ENCODE measurements at regions not wholly inside any gene's neighbourhood (a gene's known extent, or its start where the extent isn't known, plus 50 kb on each side); places are given as distances from the start of the nearest gene placed in this dataset.
"Not testable (repeated sequence)": the region's sequence is repeated elsewhere in the genome, so short reads cannot be mapped to it uniquely, and the experiment has no call there.

DNA sequence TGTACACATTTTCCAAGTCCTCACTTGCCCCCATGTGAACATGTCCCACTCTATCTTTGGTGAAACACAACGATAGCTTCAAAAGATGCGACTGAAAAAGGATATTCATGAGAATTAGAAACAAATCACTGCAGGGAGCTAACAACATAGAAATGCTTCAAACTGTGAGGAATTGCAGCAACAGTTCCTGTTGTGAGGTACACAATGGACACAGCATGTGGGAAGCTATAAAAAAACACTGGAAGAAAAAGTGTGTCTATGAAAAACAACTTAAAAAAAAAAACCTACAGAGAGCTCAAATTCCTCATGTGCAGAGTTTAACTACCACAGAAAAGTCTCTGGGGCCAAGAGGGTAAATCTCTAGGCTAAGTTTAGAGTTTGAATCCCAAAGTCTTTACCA, 51.6 kb upstream of the BLTP1 start:
- no peak for DNase-seq (ENCODE audit: low read depth in 1 of 2, low spot score in 1 of 2)

DNA sequence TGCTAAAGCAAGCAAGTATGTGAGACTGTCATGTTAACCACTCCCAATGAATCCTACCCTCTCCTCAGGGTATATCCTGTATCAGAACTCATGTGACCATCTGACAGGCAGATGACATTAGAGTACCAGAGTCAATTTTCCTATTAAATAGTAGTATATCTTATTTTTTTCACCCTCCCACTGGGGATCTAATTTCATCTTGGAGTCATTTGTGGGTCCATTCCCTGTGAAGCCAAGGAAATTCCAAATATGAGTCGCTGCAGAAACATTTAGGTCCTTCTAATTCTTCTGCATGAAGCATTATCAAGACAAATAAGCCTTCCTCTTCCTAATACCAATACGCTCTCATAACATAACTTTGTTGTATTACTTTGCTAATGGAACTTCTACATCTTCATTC, 52.2 kb upstream of the BLTP1 start:
- DNase-seq (ENCODE audit: low read depth in 1 of 2, low spot score in 1 of 2) = no peak

DNA sequence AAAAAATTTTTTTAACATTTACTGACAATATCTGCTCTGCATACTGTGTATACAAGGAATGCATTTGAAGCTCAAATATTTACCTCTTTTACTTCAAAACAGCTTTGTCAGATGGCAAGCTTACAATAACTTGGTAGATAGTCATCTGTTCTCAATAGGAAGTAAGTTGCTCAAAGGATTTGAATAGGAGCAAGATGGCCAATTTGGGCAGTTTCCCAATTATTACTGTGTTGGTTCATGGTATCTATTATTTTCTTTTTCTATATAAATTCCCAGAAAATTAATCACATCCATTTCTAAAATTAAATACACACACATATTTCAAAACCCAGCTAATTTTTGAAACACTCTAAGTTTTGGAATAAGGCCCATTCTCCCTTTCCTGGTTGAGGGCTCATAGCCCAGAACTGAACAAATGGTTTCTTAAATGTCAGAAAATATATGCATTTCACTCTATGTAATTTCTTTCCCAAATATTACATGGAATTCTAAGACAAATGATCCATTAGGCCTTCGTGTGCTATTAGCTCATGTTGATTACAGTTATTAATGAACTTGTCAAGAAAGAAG, 60.2 kb upstream of the BLTP1 start:
- no peak for DNase-seq (ENCODE audit: low read depth in 1 of 2, low spot score in 1 of 2)

- no peak for DNase-seq (ENCODE audit: low read depth in 1 of 2, low spot score in 1 of 2)
These were observed 60.7 kb upstream of the BLTP1 start for GRCh38 chr4:122091397-122091796.

- DNase-seq (ENCODE audit: low read depth in 1 of 2, low spot score in 1 of 2) = no peak
These were observed 61.1 kb upstream of the BLTP1 start for GRCh38 chr4:122090989-122091388.

GRCh38 chr4:122086338-122087065, 65.6 kb upstream of the BLTP1 start:
- no peak for DNase-seq (ENCODE audit: low read depth in 1 of 2, low spot score in 1 of 2)

- DNase-seq (ENCODE audit: low read depth in 1 of 2, low spot score in 1 of 2) = no peak
These were observed 68.1 kb upstream of the BLTP1 start for GRCh38 chr4:122083989-122084388.

DNA sequence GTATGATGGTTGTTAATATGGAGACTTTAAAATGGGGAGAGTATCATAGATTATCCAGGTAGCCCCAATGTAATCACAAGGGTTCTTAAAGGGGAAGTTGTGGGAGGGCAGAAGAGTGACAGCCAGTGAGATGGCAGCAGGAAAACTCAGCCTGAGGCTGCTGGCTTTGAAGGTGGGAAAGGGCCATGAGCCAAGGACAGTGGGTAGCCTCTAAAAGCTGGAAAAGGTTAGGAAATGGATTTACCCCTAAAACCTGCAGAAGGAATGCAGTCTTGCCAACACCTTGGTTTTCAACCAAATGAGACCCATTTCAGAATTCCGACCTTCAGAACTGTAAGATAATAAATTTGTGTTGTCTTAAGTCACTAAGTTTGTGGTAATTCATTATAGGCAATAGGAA, 68.8 kb upstream of the BLTP1 start:
- DNase-seq (ENCODE audit: low read depth in 1 of 2, low spot score in 1 of 2) = no peak

DNA sequence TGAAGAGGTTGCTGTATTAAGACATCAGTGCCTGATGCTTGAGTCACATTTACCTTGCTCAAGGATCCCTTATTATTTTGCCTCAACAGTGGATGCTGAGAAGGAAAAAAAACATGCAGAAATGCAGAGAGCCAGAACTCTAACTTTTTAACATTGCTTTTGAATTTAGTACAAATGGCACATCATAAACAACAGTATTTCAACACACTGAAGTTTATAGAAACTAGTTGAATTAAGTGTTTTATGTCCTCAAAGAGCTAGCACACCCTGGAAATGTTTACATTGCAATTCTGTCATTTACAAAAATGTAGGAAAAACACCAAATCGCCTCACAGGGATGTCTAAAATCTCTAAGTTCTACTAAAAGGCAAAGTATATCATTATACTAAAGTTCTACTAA, 69.5 kb upstream of the BLTP1 start:
- DNase-seq (ENCODE audit: low read depth in 1 of 2, low spot score in 1 of 2) = no peak

DNA sequence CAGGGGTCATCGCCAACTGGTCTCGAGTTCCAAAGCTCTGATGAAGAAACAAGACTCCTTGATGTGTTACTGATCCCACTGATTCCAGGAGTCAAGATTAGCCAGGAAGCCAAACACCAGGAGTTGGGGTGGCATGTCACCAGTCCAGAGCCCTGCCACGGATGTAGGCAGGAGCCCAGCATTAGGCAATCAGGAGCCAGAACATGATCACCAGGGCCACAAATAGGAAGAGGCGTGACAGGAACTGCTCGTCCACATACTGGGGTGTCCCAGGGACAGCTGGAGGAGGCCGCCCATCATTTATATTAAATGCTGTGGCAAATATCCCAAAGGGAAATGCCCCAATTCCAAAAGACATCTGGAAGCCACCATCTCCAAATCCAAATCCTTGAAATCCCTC, 74.5 kb upstream of the BLTP1 start:
- DNase-seq (ENCODE audit: low read depth in 1 of 2, low spot score in 1 of 2) = not testable (repeated sequence)

GRCh38 chr4:122076835-122077234, 75.3 kb upstream of the BLTP1 start:
- DNase-seq (ENCODE audit: low read depth in 1 of 2, low spot score in 1 of 2) = not testable (repeated sequence)

DNA sequence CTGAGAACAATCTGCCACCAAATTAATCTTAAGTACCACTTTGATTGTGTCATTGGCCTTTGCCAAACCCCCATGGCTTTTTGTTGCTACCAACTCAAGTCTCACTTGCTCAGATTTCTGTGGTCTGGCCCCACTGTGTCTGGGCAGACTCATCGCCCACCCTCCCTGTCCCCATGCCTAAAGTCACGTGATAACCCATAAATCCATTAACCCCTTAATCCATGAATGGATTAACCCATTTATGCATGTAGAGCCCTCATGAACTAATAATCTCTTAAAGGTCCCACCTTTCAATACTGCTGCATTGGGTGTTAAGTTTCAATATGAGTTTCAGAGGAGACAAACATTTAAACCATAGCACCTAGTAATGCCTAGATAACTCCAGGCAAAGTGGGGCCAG, 78.5 kb upstream of the BLTP1 start:
- no peak for DNase-seq (ENCODE audit: low read depth in 1 of 2, low spot score in 1 of 2)

DNA sequence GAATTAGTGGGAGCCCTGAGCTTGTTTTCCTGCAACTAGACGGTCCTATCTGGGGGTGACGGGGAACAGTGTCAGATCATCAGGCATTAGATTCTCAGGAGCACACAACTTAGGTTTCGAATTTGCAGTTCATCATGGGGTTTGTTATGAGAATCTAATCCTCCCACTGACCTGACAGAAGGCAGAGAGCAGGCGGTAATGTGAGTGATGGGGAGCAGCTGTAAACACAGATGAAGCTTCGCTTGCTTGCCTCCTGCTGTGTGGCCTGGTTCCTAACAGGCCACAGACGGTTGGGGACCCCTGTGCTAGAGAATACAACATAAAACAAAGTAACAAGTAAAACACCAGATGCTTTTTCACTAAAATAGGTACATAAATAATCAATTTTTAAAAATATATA, 86.2 kb upstream of the BLTP1 start:
- no peak for DNase-seq (ENCODE audit: low read depth in 1 of 2, low spot score in 1 of 2)

DNA sequence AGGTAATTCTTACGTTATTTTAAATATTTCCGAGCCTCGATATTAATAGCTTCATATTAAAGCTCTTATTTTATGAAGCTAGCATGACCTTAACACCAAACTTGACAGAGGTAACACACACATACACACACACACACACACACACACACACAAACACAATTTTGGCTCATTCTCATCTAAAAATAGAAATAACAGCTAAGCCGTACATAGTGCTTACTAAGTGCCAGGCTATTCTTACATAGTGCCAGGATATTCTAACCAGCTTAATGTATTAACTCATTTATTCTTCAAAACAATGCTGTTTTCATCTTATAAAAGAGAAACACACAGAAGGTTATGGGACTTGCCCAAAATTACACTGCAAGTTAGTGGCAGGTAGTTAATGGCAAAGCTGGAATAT, 87.0 kb upstream of the BLTP1 start:
- no peak for DNase-seq (ENCODE audit: low read depth in 1 of 2, low spot score in 1 of 2)

- DNase-seq (ENCODE audit: low read depth in 1 of 2, low spot score in 1 of 2) = no peak
These were observed 98.9 kb upstream of the BLTP1 start for GRCh38 chr4:122053186-122053585.

GRCh38 chr4:122052677-122053076, 99.5 kb upstream of the BLTP1 start:
- DNase-seq (ENCODE audit: low read depth in 1 of 2, low spot score in 1 of 2) = no peak

- DNase-seq (ENCODE audit: low read depth in 1 of 2, low spot score in 1 of 2) = no peak
These were observed 99.0 kb upstream of the TRPC3 start for GRCh38 chr4:122050841-122051240.

GRCh38 chr4:122047456-122048425, 95.9 kb upstream of the TRPC3 start:
- no peak for DNase-seq (ENCODE audit: low read depth in 1 of 2, low spot score in 1 of 2)

GRCh38 chr4:122046255-122046654, 94.4 kb upstream of the TRPC3 start:
- DNase-seq (ENCODE audit: low read depth in 1 of 2, low spot score in 1 of 2) = no peak

GRCh38 chr4:122045533-122045932, 93.7 kb upstream of the TRPC3 start:
- no peak for DNase-seq (ENCODE audit: low read depth in 1 of 2, low spot score in 1 of 2)

DNA sequence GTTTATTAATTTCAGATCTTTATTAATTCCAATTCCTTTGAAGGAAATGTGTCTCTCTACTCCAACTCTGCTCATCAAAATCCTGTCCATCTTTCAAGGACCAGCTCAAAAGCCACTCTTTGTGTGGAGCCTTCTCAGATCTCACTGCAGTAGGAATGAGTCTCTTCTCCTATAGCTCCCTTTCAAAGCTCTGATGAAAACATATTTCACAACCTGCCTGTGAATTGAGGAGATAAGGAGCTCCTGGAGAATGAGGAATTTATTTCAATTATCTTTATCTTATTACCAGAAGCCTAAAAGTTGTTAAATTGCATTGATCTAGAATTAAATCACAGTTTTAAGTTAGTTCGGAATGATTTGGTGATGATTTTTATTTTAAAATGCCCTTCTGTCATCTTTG, 92.6 kb upstream of the TRPC3 start:
- DNase-seq (ENCODE audit: low read depth in 1 of 2, low spot score in 1 of 2) = no peak

DNA sequence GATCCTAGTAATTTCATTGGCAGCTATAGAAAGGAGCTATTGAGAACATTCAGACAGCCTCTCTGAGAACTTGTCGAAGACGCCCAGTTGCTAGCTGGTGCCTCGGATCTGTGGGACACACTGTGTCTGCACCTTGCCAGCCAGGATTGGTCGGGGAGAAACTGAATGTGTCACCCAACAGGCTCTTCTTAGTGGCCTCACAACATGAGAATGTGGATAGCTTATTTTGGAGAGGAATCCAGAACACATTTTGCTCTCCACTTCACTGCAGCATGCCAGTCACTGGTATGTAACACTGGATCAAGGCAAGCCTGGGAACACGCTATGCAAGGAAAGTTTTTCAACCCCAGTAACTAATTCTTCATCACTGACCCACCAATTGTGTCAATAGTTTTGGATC, 89.5 kb upstream of the TRPC3 start:
- DNase-seq (ENCODE audit: low read depth in 1 of 2, low spot score in 1 of 2) = no peak

Measured in stimulated activated CD4-positive, alpha-beta T cell treated with anti-CD3 and anti-CD28 coated beads, Interleukin-15, amount 100 ng/mL, for 1 hour (primary cell).